HG03045 (cell line): ENCODE measurements at regions not wholly inside any gene's neighbourhood (a gene's known extent, or its start where the extent isn't known, plus 50 kb on each side); places are given as distances from the start of the nearest gene placed in this dataset.

Source experiments
- ATAC-seq: cut with Tn5 transposase; IDR thresholded peaks from one replicate; pipeline ENCODE4 v1.9.1; 2021; ENCODE audit warnings: mild to moderate bottlenecking, moderate library complexity; ENCODE audit not compliant: unreplicated experiment

- no peak for ATAC-seq
Measured at GRCh38 chr20:10951216-10951615, 277.4 kb upstream of the JAG1 start.

- ATAC-seq: no peak
Measured at GRCh38 chr20:10951904-10952303, 278.1 kb upstream of the JAG1 start.

GRCh38 chr20:10953437-10953836, 279.6 kb upstream of the JAG1 start:
- ATAC-seq: no peak

GRCh38 chr20:10954137-10954840, 280.5 kb upstream of the JAG1 start:
- ATAC-seq: no peak

- ATAC-seq: no peak
Measured at GRCh38 chr20:10954908-10955580, 281.2 kb upstream of the JAG1 start.

- ATAC-seq: no peak
Measured at GRCh38 chr20:10958279-10958678, 284.5 kb upstream of the JAG1 start.

- ATAC-seq: no peak
Measured at GRCh38 chr20:10960416-10960815, 286.6 kb upstream of the JAG1 start.

- no peak for ATAC-seq
Measured at GRCh38 chr20:10961651-10962288, 288.0 kb upstream of the JAG1 start.

- ATAC-seq: no peak
Measured at GRCh38 chr20:10962937-10963336, 289.1 kb upstream of the JAG1 start.

GRCh38 chr20:10963717-10964266, 290.0 kb upstream of the JAG1 start:
- ATAC-seq: no peak

- ATAC-seq: no peak
Measured at GRCh38 chr20:10965936-10966470, 292.2 kb upstream of the JAG1 start.

- ATAC-seq: no peak
Measured at GRCh38 chr20:10970109-10970508, 296.3 kb upstream of the JAG1 start.

GRCh38 chr20:10971096-10971495, 297.3 kb upstream of the JAG1 start:
- no peak for ATAC-seq

- no peak for ATAC-seq
Measured at GRCh38 chr20:10972219-10972860, 298.5 kb upstream of the JAG1 start.

GRCh38 chr20:10976051-10976450, 302.3 kb upstream of the JAG1 start:
- no peak for ATAC-seq

GRCh38 chr20:10978019-10978702, 304.4 kb upstream of the JAG1 start:
- ATAC-seq: no peak

- ATAC-seq: no peak
Measured at GRCh38 chr20:10978713-10979112, 304.9 kb upstream of the JAG1 start.

GRCh38 chr20:10982692-10983091, 308.9 kb upstream of the JAG1 start:
- ATAC-seq: no peak

GRCh38 chr20:10984294-10984693, 310.5 kb upstream of the JAG1 start:
- ATAC-seq: no peak

GRCh38 chr20:10984913-10985312, 311.1 kb upstream of the JAG1 start:
- ATAC-seq: no peak

GRCh38 chr20:10985536-10985935, 311.7 kb upstream of the JAG1 start:
- no peak for ATAC-seq
